ENCODE measurements at regions not wholly inside any gene's neighbourhood (a gene's known extent, or its start where the extent isn't known, plus 50 kb on each side); places are given as distances from the start of the nearest gene placed in this dataset.

GRCh38 chr1:218948446-218948845 is 225.2 kb upstream of the LYPLAL1 start:
- TF ChIP-seq CTCF (IDR thresholded peaks at IDR 0.05) (no peak), POLR2A (IDR thresholded peaks at IDR 0.05) (no peak), POLR2AphosphoS5 (IDR thresholded peaks at IDR 0.05) (no peak)
- Histone ChIP-seq H3K27ac (no peak overlapping the region), H3K4me1 (replicated peaks) (no peaks in the 10 kb centered on the region), H3K27me3 (replicated peaks; ENCODE audit: insufficient read depth) (no peaks in the 10 kb centered on the region), H3K4me3 (no peak overlapping the region), H3K36me3 (no peaks in the 10 kb centered on the region), H3K9me3 (no peaks in the 10 kb centered on the region)
- intact Hi-C loops (cut with DNase I): no loop called here
- no peak for DNase-seq (ENCODE audit: low spot score)
- 81% methylated on average over 6 of the region's 6 CpGs for WGBS

GRCh38 chr1:218953386-218953785 is 220.3 kb upstream of the LYPLAL1 start:
- WGBS: 70% methylated on average over 1 of the region's 1 CpG
- H3K9me3 ChIP-seq: no peaks in the 10 kb centered on the region
- no peaks in the 10 kb centered on the region for H3K36me3 ChIP-seq
- intact Hi-C loops (cut with DNase I): no loop called here
- H3K27me3 ChIP-seq (replicated peaks; ENCODE audit: insufficient read depth): no peaks in the 10 kb centered on the region
- DNase-seq (ENCODE audit: low spot score): no peak
- H3K27ac ChIP-seq: no peak overlapping the region
- TF ChIP-seq POLR2A (IDR thresholded peaks at IDR 0.05): no peak
- no peak for TF ChIP-seq CTCF (IDR thresholded peaks at IDR 0.05)
- no peak for TF ChIP-seq POLR2AphosphoS5 (IDR thresholded peaks at IDR 0.05)
- H3K4me1 ChIP-seq (replicated peaks): no peaks in the 10 kb centered on the region
- no peak overlapping the region for H3K4me3 ChIP-seq

- H3K27ac ChIP-seq: no peak overlapping the region
- no peak overlapping the region for H3K4me3 ChIP-seq
- intact Hi-C loops (cut with DNase I): no loop called here
- no peaks in the 10 kb centered on the region for H3K36me3 ChIP-seq
- H3K27me3 ChIP-seq (replicated peaks; ENCODE audit: insufficient read depth): no peaks in the 10 kb centered on the region
- TF ChIP-seq POLR2AphosphoS5 (IDR thresholded peaks at IDR 0.05): no peak
- TF ChIP-seq POLR2A (IDR thresholded peaks at IDR 0.05): no peak
- TF ChIP-seq CTCF (IDR thresholded peaks at IDR 0.05): no peak
- no peaks in the 10 kb centered on the region for H3K9me3 ChIP-seq
- WGBS: 40% methylated on average over 2 of the region's 2 CpGs
- H3K4me1 ChIP-seq (replicated peaks): no peaks in the 10 kb centered on the region
- DNase-seq (ENCODE audit: low spot score): no peak
Measured at GRCh38 chr1:218957971-218958370, 215.7 kb upstream of the LYPLAL1 start.

GRCh38 chr1:218959784-218960183 is 213.9 kb upstream of the LYPLAL1 start:
- no peak overlapping the region for H3K27ac ChIP-seq
- 70% methylated on average over 1 of the region's 1 CpG for WGBS
- H3K36me3 ChIP-seq: no peaks in the 10 kb centered on the region
- no peaks in the 10 kb centered on the region for H3K4me1 ChIP-seq (replicated peaks)
- no peaks in the 10 kb centered on the region for H3K27me3 ChIP-seq (replicated peaks; ENCODE audit: insufficient read depth)
- TF ChIP-seq POLR2AphosphoS5 (IDR thresholded peaks at IDR 0.05) (no peak), POLR2A (IDR thresholded peaks at IDR 0.05) (no peak), CTCF (IDR thresholded peaks at IDR 0.05) (no peak)
- H3K9me3 ChIP-seq: no peaks in the 10 kb centered on the region
- DNase-seq (ENCODE audit: low spot score): no peak
- intact Hi-C loops (cut with DNase I): no loop called here
- no peak overlapping the region for H3K4me3 ChIP-seq

- H3K4me3 ChIP-seq: no peak overlapping the region
- no peak for TF ChIP-seq CTCF (IDR thresholded peaks at IDR 0.05)
- TF ChIP-seq POLR2AphosphoS5 (IDR thresholded peaks at IDR 0.05): no peak
- no peak for TF ChIP-seq POLR2A (IDR thresholded peaks at IDR 0.05)
- intact Hi-C loops (cut with DNase I): no loop called here
- no peaks in the 10 kb centered on the region for H3K27me3 ChIP-seq (replicated peaks; ENCODE audit: insufficient read depth)
- no peaks in the 10 kb centered on the region for H3K36me3 ChIP-seq
- no peaks in the 10 kb centered on the region for H3K9me3 ChIP-seq
- DNase-seq (ENCODE audit: low spot score): no peak
- no peak overlapping the region for H3K27ac ChIP-seq
- no peaks in the 10 kb centered on the region for H3K4me1 ChIP-seq (replicated peaks)
- 38% methylated on average over 7 of the region's 7 CpGs for WGBS
Measured at GRCh38 chr1:218964471-218965185, 209.1 kb upstream of the LYPLAL1 start.
